Endometrium (tissue), 2 donors: ENCODE measurements at regions not wholly inside any gene's neighbourhood (a gene's known extent, or its start where the extent isn't known, plus 50 kb on each side); places are given as distances from the start of the nearest gene placed in this dataset.
"Not testable (repeated sequence)": the region's sequence is repeated elsewhere in the genome, so short reads cannot be mapped to it uniquely, and the experiment has no call there.

ENCODE experiments used
- FAIRE-seq: peaks from 2 replicates; lab custom pipeline; 2012; peaks lifted over from hg19 to GRCh38; lab: Jason Lieb, UNC
- donor health status: control.
- donor health status: control.

DNA sequence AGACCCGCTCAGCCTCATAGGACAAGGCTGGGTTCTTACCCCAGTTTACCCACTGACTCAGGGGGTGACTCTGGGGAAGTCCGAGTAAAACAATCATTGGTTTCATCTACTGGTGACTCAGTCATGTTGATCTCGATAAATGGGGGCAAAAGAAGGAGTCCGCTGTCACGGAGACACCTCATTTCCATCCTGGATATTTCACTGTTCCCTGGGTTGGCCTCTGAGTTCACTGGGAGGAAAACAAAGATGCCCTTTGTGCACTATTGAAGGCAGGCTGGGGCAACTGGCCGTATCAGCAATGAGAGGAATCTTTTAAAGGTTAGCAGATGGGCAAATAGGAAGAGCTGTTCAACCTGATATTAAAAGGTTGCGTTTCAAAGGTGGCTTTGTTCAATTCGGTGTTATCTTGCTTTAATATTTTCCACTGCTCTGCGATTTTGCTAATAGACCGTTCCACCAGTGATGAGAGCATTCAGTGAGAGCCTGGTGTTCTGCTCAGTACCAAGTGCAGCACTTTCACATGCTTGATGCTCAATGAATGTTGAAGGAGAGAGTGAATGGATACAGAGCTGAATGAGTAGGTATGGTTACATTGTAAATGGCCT lies 110.2 kb upstream of the EGFLAM start:
- FAIRE-seq: no peak

DNA sequence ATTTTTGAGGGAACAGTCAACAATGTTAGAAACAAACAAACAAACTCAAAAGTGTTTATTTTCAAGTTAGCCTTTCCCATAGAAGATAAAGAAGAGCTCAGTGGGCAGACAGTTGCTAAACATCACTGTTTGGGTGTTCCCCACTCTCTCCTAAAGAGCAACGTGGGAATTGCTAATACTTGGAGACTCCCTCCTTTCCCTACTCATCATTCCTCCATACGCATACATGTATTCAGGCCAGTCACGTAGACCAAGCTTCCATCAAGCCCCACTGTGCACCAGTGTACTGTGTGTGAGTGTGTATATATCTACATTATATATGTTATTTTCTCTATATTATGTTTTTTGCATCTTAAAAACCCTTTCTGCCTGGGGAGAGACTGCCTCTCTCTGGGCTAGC lies 115.0 kb upstream of the EGFLAM start:
- FAIRE-seq: no peak

DNA sequence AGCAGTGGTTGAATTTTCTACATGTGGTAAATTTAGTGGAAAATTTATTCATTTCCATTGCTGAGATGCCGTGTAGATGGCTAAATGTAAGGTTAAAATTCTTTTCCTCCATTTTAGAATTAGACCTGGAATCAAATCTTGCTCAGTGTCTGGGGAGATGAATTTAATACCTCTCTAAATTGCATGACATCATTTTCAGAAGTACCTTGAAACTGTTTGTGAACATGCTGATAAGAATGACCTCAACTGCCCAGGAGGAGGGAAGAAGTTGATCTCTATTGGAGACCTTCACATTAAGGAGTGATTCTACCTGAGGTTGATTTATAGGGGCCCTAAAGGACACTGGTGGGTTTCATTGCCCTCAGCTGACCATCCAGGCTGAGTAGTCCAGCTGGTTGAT lies 116.7 kb upstream of the EGFLAM start:
- FAIRE-seq: no peak

DNA sequence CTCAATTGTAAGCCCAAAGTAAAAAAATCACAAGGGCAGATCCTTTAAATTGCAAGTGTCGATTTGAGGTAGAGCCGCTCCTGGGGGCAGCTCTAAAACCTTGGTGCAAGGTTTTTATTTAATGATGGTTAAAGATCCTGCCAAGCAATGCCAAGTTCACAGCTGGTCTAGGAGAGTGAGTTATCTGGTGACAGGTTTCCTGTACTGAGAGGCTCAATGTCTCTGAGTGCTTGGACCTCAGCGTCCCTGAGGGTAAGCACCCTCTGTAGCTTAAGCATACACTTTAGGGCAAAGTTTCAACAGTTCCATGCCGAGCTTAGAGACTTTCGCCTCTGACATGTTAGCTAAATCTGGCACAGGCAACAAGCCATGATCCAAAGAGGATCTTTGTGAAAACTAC lies 119.8 kb upstream of the EGFLAM start:
- no peak for FAIRE-seq

DNA sequence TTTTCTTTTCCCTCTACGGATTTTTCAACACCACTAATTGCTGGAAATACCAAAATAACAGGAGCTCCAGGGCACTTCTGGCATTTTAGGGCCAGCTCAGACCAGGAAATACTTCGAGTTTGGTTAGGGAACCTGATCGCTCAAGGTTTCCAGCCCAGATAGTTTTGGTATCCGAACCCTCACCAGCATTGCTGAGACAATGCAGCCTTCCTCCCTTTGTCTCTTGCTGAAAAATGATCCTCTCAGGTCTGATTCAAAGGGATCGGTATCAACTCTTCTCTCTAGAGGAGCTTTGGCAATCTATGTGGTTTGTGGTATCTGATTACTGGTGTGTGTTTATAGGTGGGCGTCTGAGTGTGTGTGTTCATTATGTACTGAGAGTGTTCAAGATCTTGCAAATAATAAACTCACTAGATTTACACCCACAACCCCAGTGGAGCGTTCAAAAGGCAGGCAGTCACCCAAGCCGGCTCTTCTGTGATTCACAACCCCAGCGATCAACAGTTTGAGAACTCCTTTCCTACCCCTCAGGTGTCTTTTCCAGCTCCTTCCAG lies 122.8 kb upstream of the EGFLAM start:
- FAIRE-seq: no peak

DNA sequence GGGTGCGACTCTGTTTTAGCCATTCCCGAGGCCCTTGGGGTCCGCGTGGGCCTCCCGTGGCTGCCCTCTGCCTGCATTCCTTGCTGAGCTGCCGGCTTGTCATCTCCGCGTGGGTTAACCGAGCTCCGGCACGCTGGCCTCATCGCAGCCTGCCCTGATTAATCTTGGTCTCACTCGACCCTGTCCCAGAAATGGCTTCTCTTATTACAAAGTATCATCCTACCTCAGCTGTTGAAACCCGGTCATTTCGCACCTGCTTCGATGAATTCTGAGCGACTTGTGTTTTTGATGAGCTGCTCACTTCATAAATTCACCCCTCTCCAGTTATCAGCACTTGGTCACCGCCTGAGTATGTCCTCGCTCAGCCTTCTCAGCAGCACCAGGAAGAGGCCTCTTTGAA lies 123.5 kb upstream of the EGFLAM start:
- FAIRE-seq: no peak

DNA sequence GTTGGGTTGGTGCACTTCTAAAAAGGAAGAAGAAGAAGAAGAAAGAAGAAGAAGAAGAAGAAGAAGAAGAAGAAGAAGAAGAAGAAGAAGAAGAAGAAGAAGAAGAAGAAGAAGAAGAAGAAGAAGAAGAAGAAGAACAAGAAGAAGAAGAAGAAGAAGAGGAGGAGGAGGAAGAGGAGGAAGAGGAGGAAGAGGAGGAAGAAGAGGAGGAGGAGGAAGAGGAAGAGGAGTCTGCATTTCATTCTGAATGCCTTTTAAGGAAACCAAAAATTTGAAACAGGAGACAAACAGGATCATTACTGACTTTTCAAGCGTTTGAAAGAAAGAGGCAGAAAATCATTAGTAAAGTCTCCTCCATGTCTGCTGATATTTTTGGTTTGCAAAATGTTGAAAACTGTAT lies 124.1 kb upstream of the EGFLAM start:
- not testable (repeated sequence) for FAIRE-seq

DNA sequence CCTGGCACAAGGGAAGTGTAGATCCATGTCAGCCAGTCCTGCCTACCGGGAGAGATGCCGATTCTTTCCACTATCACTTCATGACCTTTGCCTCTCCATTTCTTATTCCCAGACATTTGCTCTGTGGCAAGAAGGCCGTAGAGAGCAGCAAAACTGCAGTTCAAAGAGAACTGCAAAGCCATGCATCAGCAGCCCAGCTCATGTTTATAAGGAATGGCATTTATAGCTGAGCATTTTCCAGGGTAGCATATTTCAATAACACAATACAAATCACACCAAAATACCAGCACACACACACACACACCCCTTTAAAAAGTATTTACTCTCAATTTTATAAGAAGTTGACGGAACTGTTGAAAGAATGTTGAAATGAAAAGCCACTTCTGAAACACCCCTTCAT lies 126.7 kb upstream of the EGFLAM start:
- no peak for FAIRE-seq

DNA sequence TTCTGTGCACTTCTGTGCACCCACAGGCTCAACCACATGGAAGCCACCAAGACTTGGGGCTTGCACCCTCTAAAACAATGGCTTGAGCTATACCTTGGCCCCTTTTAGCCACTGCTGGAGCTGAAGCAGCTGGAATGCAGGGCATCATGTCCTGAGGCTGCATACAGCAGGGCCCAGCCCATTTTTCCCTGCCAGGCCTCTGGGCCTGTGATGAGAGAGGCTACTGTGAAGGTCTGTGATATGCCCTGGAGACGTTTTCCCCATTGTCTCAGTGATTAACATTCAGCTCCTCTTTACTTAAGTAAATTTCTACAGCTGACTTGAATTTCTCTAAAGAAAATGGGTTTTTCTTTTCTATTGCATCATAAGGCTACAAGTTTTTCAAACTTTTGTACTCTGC lies 134.0 kb upstream of the EGFLAM start:
- FAIRE-seq: no peak

DNA sequence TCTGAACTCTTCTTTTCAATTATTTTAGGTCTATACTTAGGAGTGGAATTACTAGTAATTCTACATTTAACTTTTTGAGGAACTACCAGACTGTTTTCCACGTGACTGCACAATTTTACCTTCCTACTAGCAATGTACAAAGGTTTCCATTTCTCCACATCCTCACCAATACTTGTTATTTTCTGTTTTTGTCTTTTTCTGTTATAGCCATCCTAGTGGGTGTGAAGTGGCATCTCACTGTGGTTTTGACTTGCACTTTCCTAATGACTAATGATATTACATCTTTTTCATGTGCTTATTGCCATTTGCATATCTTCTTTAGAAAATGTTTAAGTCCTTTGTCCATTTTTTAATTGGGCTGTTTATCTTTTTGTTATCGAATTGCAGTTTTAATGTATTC lies 136.9 kb upstream of the EGFLAM start:
- FAIRE-seq: no peak

DNA sequence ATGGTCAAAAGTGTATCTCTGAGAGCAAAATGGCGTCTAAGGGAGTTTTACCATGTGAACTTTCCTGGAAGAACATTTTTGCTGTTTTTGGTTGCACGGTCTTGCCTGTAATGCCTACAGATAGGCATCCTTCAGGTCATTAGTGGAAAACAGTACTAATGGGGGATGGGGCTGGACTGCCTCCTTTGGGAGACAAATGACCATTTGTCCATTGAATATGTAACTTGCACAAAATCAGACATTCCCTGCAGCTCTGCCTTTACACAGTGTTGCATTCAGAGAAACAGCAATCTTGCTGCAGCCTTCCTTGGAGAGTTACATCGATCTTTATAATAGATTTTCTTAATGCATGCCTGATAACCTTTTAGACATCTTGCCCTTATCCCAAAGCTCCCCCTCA lies 138.5 kb upstream of the EGFLAM start:
- FAIRE-seq: no peak

DNA sequence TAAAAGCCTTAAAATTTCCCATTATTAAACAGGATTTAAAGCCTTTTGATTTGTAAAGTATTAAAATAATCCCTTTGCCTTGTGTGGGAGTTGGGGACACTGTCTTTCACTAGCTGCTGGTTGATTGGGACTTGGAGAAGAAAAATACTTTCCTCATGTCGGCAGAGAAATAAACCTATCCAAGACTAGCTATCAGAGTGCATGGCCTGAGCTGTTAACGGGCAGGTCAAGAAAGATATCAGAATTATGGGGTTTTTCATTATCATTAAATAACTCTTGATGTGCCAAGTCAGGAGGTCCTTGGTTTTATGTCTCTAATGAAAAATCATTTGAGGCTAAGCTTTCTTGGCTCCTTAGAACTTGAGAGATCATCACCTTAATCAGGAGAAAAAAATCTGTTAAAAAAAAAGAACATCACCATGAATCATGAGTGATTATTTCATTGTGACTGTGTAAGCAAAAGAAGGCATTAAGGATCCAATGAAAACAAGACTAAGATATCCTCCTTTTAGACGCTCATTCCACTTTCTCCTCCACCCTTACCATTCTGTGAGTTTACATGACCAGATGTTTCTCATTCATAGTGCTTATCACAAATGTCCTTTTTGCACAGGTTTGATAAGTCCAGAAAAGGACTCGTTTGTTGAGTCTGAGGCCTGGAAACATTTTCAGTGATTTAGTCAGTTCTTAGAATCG lies 140.4 kb upstream of the EGFLAM start:
- peak; percentile 97 for FAIRE-seq

DNA sequence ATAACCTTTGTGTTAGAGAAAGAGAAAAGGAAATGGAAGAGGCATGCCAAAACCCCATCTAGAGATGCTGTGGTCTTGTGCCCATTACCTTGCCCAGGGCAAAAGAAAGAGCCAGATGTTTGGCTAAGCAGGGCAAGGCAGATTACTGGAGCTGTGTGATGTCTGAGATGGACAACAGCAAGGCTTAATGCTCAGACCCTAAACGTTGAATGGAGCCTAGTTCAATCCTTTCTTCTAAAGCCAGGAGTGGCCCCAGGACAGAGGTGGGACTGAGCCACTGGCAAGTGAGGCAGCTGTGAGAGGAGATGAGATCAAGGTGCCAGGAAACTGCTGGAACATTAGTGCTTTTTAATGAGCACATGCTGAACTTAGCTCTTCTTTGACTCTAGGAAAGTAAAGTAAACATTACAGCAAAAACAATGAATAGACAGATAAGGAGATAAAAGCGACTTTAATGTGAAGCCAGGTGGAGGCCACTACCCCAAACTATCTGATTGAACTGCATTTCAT lies 143.0 kb upstream of the EGFLAM start:
- no peak for FAIRE-seq

DNA sequence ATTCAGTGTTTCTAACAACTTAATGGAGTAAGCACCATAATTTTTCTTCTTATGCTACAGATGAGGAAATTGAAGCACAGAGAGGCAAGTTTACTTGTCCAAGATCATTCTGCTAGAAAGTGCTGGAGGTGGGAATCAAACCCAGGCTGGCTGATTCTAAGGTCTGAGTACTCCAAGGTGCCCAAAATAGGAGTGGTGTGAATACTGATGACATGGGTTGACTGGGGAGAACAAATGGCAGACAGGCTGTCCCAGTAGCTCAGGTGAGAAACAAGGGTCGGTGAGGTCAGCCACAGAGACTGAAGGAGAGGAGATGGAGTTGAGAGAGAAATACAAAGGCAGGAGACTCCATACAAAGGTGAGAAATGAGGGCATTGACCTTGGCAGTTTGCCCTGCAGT lies 144.5 kb upstream of the EGFLAM start:
- no peak for FAIRE-seq

DNA sequence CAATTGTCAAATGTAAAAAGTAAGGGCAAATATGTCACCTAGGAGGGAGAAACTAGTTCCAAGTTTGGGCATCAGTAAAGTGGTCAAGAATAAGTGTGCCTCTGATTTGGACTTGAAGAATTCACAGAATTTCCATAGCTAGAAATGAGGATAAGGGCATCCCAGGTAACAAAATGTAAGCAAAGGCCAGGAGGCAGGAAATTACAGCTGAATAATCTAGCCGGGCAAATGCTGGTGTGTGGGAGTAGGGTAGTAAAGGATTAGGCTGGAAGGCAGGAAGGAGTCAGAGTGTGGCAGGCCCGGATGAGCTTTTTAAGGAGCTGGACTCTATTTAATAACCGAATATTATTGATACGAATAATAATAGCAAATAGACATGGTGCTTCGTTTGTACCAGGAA lies 144.9 kb upstream of the EGFLAM start:
- no peak for FAIRE-seq

DNA sequence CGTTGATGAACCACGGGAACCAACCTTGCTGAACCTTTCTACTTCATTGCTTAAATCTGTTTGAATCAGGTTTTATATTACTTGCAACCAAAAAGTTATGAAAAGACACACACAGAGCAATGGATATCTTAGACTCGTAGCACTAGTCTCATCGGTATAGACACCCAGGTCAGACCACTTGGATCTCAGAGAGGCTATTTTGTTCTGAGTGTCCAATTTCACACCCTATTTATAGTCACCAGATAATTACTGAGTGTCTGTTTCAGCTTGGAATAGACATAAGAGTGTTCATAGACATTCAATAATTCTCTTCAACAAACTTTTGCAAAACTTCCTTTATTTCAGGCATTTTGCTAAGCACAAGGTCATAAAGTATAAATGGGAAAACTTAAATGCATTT lies 145.4 kb upstream of the EGFLAM start:
- no peak for FAIRE-seq

DNA sequence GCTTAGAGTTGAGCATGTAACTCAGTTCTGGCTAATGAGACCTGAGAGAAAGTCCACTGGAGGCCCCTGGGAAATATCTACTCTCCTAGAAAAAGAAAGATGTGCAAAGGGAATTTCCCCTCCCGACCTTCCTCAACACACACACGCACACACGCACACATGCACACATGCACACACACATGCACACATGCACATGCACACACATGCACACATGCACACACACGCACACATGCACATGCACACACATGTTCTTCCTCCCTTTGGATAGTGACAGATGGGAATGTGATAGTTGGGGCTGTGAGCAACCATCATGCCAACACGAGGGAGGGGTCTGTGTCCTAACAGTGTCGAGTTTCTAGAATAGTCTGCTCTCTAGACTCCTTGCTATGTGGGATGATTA lies 148.2 kb upstream of the EGFLAM start:
- FAIRE-seq: no peak

DNA sequence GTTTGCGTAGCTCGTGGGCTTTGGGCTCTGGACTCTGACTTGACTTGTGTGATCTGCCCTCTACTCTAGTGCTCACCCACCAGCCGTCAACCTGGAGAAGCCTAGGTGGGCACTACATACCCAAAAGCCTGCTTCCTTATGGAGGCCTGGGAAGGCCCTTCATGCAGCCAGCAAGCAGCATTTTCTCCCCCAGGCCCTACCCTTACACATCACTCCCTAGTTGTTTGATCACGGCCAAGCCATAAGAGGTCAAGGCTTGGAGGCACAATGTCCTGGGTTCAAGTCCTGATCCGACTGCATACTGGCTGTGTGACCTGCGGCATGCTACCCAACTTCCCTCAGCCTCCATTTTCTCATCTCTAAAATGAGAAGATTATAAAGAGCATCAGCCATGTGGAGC lies 151.3 kb upstream of the EGFLAM start:
- no peak for FAIRE-seq

DNA sequence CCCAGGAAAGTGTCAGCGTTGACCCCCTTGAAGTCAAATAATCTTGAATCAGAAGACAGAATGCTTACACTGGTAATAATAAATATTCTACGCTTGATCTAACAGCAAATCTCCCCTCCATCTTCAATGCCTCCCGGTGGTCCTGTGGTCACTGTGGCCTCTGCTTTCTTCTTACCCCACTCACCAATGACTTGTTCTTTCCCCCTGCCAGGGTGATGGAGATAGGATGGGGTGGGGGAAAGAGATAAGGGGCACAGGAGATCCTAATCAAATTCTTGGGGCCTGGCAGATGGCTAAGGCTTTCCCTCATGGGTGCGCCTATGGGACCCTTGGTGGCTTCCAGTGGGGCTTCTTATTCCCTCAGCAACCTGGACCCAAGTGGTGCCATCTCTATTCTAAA lies 152.6 kb upstream of the EGFLAM start:
- no peak for FAIRE-seq

DNA sequence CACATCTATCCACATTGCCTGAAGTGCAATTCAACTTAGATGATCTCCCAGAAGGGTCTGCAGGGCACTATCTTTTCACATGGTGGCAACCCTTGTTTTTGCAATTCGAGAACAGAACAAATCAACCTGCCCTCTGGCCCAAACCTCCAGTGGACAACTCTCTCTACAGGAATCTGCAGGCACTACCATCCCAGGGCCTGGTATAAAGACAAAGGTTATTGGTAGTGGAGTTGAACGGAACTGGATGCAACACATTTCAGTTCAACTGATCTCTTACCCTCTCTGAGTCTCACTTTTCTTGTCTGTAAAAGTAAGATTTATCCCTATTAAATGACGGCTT lies 153.2 kb upstream of the EGFLAM start:
- FAIRE-seq: no peak

DNA sequence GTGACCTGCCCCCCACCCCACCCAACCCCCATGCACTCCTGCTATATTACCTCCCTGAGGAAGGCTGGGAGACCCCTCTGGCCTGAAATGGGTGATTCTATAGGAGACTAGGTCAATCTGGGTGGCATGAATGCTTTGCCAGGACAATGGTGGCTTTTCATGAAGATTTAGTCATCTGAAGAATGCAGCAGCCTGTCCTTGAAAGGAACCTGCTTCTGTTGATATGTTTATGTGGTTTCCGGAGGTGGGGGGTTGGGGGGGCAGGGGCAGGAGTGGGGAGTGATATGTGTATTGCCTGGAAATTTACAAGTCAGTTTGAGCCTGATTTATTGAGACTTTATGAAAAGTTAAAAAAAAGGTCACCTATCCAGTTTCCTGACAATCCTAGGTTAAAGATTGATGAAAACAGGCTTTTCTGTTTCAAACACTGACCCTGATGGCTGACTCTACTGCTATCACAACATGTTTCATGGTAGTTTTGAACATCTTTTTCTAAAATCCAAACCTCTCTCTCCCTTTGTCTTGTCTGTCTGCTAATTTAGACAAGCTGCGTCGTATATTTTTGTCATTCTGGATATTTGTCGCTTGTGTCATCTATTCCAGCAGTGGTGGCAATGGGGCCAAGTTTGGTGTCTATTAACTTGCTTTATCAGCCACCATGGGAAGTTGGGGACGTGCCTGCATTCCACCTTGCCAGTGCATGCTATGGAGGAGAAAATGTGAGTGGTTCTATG lies 153.7 kb upstream of the EGFLAM start:
- no peak for FAIRE-seq

DNA sequence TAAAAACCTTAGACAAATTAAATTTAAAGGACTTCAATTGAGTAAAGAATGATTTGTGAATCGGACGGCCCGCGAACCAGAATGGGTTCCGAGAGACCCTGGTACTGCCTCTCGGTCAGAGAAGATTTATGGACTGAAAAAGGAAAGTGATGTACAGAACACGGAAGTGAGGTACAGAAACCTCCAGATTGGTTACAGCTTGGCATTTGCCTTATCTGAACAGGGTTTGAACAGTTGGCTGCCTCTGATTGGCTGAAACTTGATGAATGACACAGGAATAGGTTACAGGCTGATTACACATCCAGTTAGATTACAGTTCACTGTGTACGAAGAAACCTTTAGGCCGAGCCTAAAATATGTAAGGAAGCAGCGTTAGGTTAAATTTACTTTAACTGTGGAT lies 156.5 kb upstream of the EGFLAM start:
- FAIRE-seq: no peak
